IMR-90 (cell line): ENCODE measurements at regions not wholly inside any gene's neighbourhood (a gene's known extent, or its start where the extent isn't known, plus 50 kb on each side); places are given as distances from the start of the nearest gene placed in this dataset.

ENCODE experiments used
- ATAC-seq: fragments of 200-7000 bp; cut with Tn5 transposase; 2 replicates; pipeline ENCODE4 v1.9.1; 2020; ENCODE audit warnings: low read depth, mild to moderate bottlenecking, moderate library complexity
- BruUV-seq: library from RNA; stranded (reverse); fragments of 400-500 nt; replicated peaks from 2 replicates; lab custom pipeline; 2021; lab: Mats Ljungman, UMichigan
- CTCF ChIA-PET: fragments of 300-600 bp; formaldehyde crosslinking; extraction: SDS; loops from one replicate; lab custom pipeline; 2021; ENCODE audit warnings: antibody characterized with exemption; lab: Yijun Ruan, JAX
- POLR2A ChIA-PET: fragments of 300-600 bp; sonication (Branson Sonifier 250); formaldehyde crosslinking; loops from one replicate; lab custom pipeline; 2022; ENCODE audit warnings: antibody characterized with exemption; ENCODE audit not compliant: unreplicated experiment; lab: Charles Lee
- DNase-seq: peaks from one replicate; pipeline ENCODE4 v3.0.0; 2013
- H2AFZ ChIP-seq: replicated peaks from 2 replicates; pipeline ENCODE3; 2013; ENCODE audit warnings: low read length, mild to moderate bottlenecking; ENCODE audit not compliant: poor library complexity
- H2AK5ac ChIP-seq: 2 replicates; pipeline ENCODE4 v1.6.1; 2013; ENCODE audit warnings: low read depth, low read length, inconsistent platforms
- H2AK9ac ChIP-seq: replicated peaks from 2 replicates; pipeline ENCODE3; 2013; ENCODE audit warnings: mild to moderate bottlenecking, low read depth, low read length, moderate library complexity; ENCODE audit not compliant: poor library complexity
- H2BK120ac ChIP-seq: 2 replicates; pipeline ENCODE4 v1.6.1; 2013; ENCODE audit warnings: low read depth, low read length, inconsistent platforms
- H2BK15ac ChIP-seq: 3 replicates; pipeline ENCODE4 v1.6.1; 2013; ENCODE audit warnings: low read depth, low read length, inconsistent platforms
- H2BK20ac ChIP-seq: 2 replicates; pipeline ENCODE4 v1.6.1; 2013; ENCODE audit warnings: low read depth, mild to moderate bottlenecking, inconsistent platforms, low read length, moderate library complexity
- H2BK5ac ChIP-seq: 2 replicates; pipeline ENCODE4 v1.6.1; 2013; ENCODE audit warnings: mild to moderate bottlenecking, low read depth, low read length, inconsistent platforms; ENCODE audit not compliant: poor library complexity, severe bottlenecking
- H3K14ac ChIP-seq: replicated peaks from 2 replicates; pipeline ENCODE4 v1.6.1; 2013; ENCODE audit warnings: low read depth, low read length, inconsistent platforms
- H3K18ac ChIP-seq: 2 replicates; pipeline ENCODE4 v1.6.1; 2013; ENCODE audit warnings: low read depth, low read length, control low read depth
- H3K23ac ChIP-seq: 2 replicates; pipeline ENCODE4 v1.6.1; 2013; ENCODE audit warnings: low read depth, low read length, inconsistent platforms
- H3K27ac ChIP-seq: 2 replicates; pipeline ENCODE4 v1.5.1; 2013; ENCODE audit warnings: mild to moderate bottlenecking, control low read depth, low read length; ENCODE audit not compliant: insufficient read depth
- H3K27me3 ChIP-seq: 2 replicates; pipeline ENCODE4 v1.6.1; 2013; ENCODE audit warnings: low read length; ENCODE audit not compliant: control insufficient read depth, insufficient read depth
- H3K36me3 ChIP-seq: 2 replicates; pipeline ENCODE4 v1.6.1; 2013; ENCODE audit warnings: low read length, mixed read lengths; ENCODE audit not compliant: control insufficient read depth, insufficient read depth
- H3K4ac ChIP-seq: 2 replicates; pipeline ENCODE4 v1.6.1; 2013; ENCODE audit warnings: low read depth, low read length, inconsistent platforms
- H3K4me1 ChIP-seq: 2 replicates; pipeline ENCODE4 v1.6.1; 2013; ENCODE audit warnings: low read length, mixed read lengths; ENCODE audit not compliant: control insufficient read depth, insufficient read depth
- H3K4me2 ChIP-seq: 2 replicates; pipeline ENCODE4 v1.6.1; 2013; ENCODE audit warnings: low read depth, mild to moderate bottlenecking, control low read depth, low read length, moderate library complexity
- H3K4me3 ChIP-seq: 2 replicates; pipeline ENCODE4 v1.5.1; 2013; ENCODE audit warnings: low read depth, mild to moderate bottlenecking, control low read depth, low read length, moderate library complexity; ENCODE audit not compliant: insufficient read depth
- H3K56ac ChIP-seq: 2 replicates; pipeline ENCODE4 v1.6.1; 2013; ENCODE audit warnings: low read length, inconsistent platforms; ENCODE audit not compliant: insufficient read depth; ENCODE audit errors: extremely low read depth
- H3K79me1 ChIP-seq, 2 experiments: 2 replicates each; pipeline ENCODE4 v1.6.1; 2013; ENCODE audit warnings: low read length in 2 of 2, inconsistent platforms in 1 of 2, low read depth in 1 of 2
- H3K9ac ChIP-seq: 2 replicates; pipeline ENCODE4 v1.6.1; 2013; ENCODE audit warnings: low read depth, low read length, control low read depth
- H3K9me1 ChIP-seq: 2 replicates; pipeline ENCODE4 v1.6.1; 2013; ENCODE audit warnings: low read length, inconsistent platforms; ENCODE audit not compliant: insufficient read depth
- H3K9me3 ChIP-seq: 2 replicates; pipeline ENCODE4 v1.6.1; 2013; ENCODE audit warnings: low read length; ENCODE audit not compliant: control insufficient read depth, insufficient read depth
- H4K20me1 ChIP-seq: 2 replicates; pipeline ENCODE4 v1.6.1; 2013; ENCODE audit warnings: low read length, inconsistent platforms; ENCODE audit not compliant: insufficient read depth
- H4K5ac ChIP-seq: 2 replicates; pipeline ENCODE4 v1.6.1; 2013; ENCODE audit warnings: mild to moderate bottlenecking, low read depth, low read length, control low read depth
- H4K8ac ChIP-seq, 2 experiments: 2 replicates each; pipeline ENCODE4 v1.6.1; 2013; ENCODE audit warnings: low read depth in 2 of 2, low read length in 2 of 2, control low read depth in 1 of 2, inconsistent platforms in 1 of 2
- H4K91ac ChIP-seq: 2 replicates; pipeline ENCODE4 v1.6.1; 2013; ENCODE audit warnings: low read depth, low read length, inconsistent platforms; ENCODE audit not compliant: insufficient read depth
- BHLHE40 ChIP-seq: fragments of 150-350 bp; IDR thresholded peaks from 2 replicates; pipeline ENCODE4 v1.6.1; 2016; ENCODE audit warnings: mild to moderate bottlenecking, low read depth, low read length
- CEBPB ChIP-seq: IDR thresholded peaks from 2 replicates; pipeline ENCODE4 v1.6.1; 2012; ENCODE audit warnings: low read depth, low read length, improper control_type of control experiment
- CHD1 ChIP-seq: IDR thresholded peaks from 2 replicates; pipeline ENCODE4 v1.6.1; 2012; ENCODE audit warnings: low read depth, low read length, improper control_type of control experiment
- CTCF ChIP-seq: conservative IDR thresholded peaks from 2 replicates; pipeline ENCODE4 v1.5.1; 2012; ENCODE audit warnings: mild to moderate bottlenecking, low read depth, low read length, improper control_type of control experiment
- ELK1 ChIP-seq: fragments of 150-350 bp; IDR thresholded peaks from 2 replicates; pipeline ENCODE4 v1.6.1; 2016; ENCODE audit warnings: low read depth, mild to moderate bottlenecking, low read length, moderate library complexity, borderline replicate concordance
- FOS ChIP-seq: fragments of 150-350 bp; IDR thresholded peaks from 2 replicates; pipeline ENCODE4 v1.6.1; 2016; ENCODE audit warnings: low read depth, low read length
- MAFK ChIP-seq: IDR thresholded peaks from 2 replicates; pipeline ENCODE4 v1.6.1; 2012; ENCODE audit warnings: low read depth, low read length, improper control_type of control experiment
- MAZ ChIP-seq: IDR thresholded peaks from 2 replicates; pipeline ENCODE4 v1.6.1; 2012; ENCODE audit warnings: low read depth, mild to moderate bottlenecking, low read length, improper control_type of control experiment, moderate library complexity, borderline replicate concordance
- MXI1 ChIP-seq: IDR thresholded peaks from 2 replicates; pipeline ENCODE4 v1.6.1; 2012; ENCODE audit warnings: low read depth, mild to moderate bottlenecking, low read length, moderate library complexity, borderline replicate concordance
- NFE2L2 ChIP-seq: fragments of 150-350 bp; IDR thresholded peaks from 2 replicates; pipeline ENCODE4 v1.6.1; 2016; ENCODE audit warnings: low read depth, mild to moderate bottlenecking, low read length
- POLR2A ChIP-seq: IDR thresholded peaks from 2 replicates; pipeline ENCODE4 v1.6.1; 2012; ENCODE audit warnings: mild to moderate bottlenecking, low read depth, low read length
- RAD21 ChIP-seq: IDR thresholded peaks from 2 replicates; pipeline ENCODE4 v1.6.1; 2012; ENCODE audit warnings: low read length, improper control_type of control experiment
- RCOR1 ChIP-seq: IDR thresholded peaks from 2 replicates; pipeline ENCODE4 v1.6.1; 2012; ENCODE audit warnings: mild to moderate bottlenecking, low read length, improper control_type of control experiment; ENCODE audit not compliant: insufficient replicate concordance
- RFX5 ChIP-seq: IDR thresholded peaks from 2 replicates; pipeline ENCODE4 v1.8.0; 2012; ENCODE audit warnings: low read depth, mild to moderate bottlenecking, low read length, moderate library complexity
- SMC3 ChIP-seq: fragments of 150-350 bp; IDR thresholded peaks from 2 replicates; pipeline ENCODE4 v1.6.1; 2016; ENCODE audit warnings: low read depth, mild to moderate bottlenecking, antibody characterized with exemption, low read length, moderate library complexity
- USF2 ChIP-seq: fragments of 150-350 bp; IDR thresholded peaks from 2 replicates; pipeline ENCODE4 v1.6.1; 2017; ENCODE audit warnings: mild to moderate bottlenecking, antibody characterized with exemption, low read length, low read depth
- WGBS, 2 experiments: methylation state at CpG; one replicate each; pipeline versions ENCODE4 v1.1.5 to v1.1.7; 2013; ENCODE audit warnings: missing lambda C conversion rate in 2 of 2; ENCODE audit not compliant: insufficient read length in 1 of 2; ENCODE audit errors: extremely low coverage in 2 of 2; 5-methylcytosine and 5-hydroxymethylcytosine counted together
- dilution Hi-C: fragments of 300-500 bp; cut with HindIII; formaldehyde crosslinking; loops from one replicate; pipeline ENCODE4 v1.14.3; 2018; ENCODE audit warnings: low sequenced_read_pairs; ENCODE audit not compliant: unreplicated experiment
- in situ Hi-C: fragments of 300-500 bp; cut with MboI; formaldehyde crosslinking; loops from 3 replicates; pipeline ENCODE4 v1.14.3; 2019; ENCODE audit warnings: low sequenced_read_pairs, inconsistent platforms, mixed read lengths
- intact Hi-C: fragments of 100-400 bp; cut with micrococcal nuclease; formaldehyde crosslinking; loops from 2 replicates; pipeline ENCODE4 v1.10.0; 2022

- H3K27ac ChIP-seq = no peak overlapping the region
- WGBS, 2 experiments = no CpG with 5 or more reads among the region's 6 CpGs
- H3K14ac ChIP-seq = no peak overlapping the region
- CTCF ChIA-PET = no interaction called here
- H3K18ac ChIP-seq = no peak overlapping the region
- H3K23ac ChIP-seq = no peak overlapping the region
- H3K79me1 ChIP-seq = no peaks in the 10 kb centered on the region
- H3K4me1 ChIP-seq = no peaks in the 10 kb centered on the region
- POLR2A ChIA-PET = no interaction called here
- DNase-seq (no peak), ATAC-seq (no peak)
- H2BK5ac ChIP-seq = no peak overlapping the region
- no peak overlapping the region for H3K9ac ChIP-seq
- no peak overlapping the region for H2BK120ac ChIP-seq
- H4K91ac ChIP-seq = no peak overlapping the region
- no peak overlapping the region for H4K8ac ChIP-seq
- no peak overlapping the region for H2AK5ac ChIP-seq
- no peak overlapping the region for H3K4ac ChIP-seq
- H3K4me2 ChIP-seq = no peak overlapping the region
- intact Hi-C loops (no loop called here), dilution Hi-C loops (no loop called here), in situ Hi-C loops (no loop called here)
- H2BK20ac ChIP-seq = no peak overlapping the region
- no peaks in the 10 kb centered on the region for H4K20me1 ChIP-seq
- no peak overlapping the region for H3K4me3 ChIP-seq
- BruUV-seq = no TSS peak
- H3K9me3 ChIP-seq = peaks cover 2% of the 10 kb centered on the region
- H3K56ac ChIP-seq = no peak overlapping the region
- H2AFZ ChIP-seq = no peak overlapping the region
- no peak overlapping the region for H4K5ac ChIP-seq
- TF ChIP-seq SMC3 (no peak), RCOR1 (no peak), RAD21 (no peak), NFE2L2 (no peak), MAFK (no peak), MAZ (no peak), CHD1 (no peak), FOS (no peak), USF2 (no peak), CEBPB (no peak), RFX5 (no peak), ELK1 (no peak), MXI1 (no peak), CTCF (no peak), POLR2A (no peak), BHLHE40 (no peak)
- peak overlapping the region; percentile 61 for H2AK9ac ChIP-seq
- H2BK15ac ChIP-seq = no peak overlapping the region
- H3K9me1 ChIP-seq = no peaks in the 10 kb centered on the region
- no peaks in the 10 kb centered on the region for H3K36me3 ChIP-seq
- H3K27me3 ChIP-seq = peaks cover 27% of the 10 kb centered on the region
These were observed 65.9 kb upstream of the NEK6 start for GRCh38 chr9:124191691-124192395.
